ENCODE measurements at regions not wholly inside any gene's neighbourhood (a gene's known extent, or its start where the extent isn't known, plus 50 kb on each side); places are given as distances from the start of the nearest gene placed in this dataset.
"Not testable (repeated sequence)": the region's sequence is repeated elsewhere in the genome, so short reads cannot be mapped to it uniquely, and the experiment has no call there.

DNA sequence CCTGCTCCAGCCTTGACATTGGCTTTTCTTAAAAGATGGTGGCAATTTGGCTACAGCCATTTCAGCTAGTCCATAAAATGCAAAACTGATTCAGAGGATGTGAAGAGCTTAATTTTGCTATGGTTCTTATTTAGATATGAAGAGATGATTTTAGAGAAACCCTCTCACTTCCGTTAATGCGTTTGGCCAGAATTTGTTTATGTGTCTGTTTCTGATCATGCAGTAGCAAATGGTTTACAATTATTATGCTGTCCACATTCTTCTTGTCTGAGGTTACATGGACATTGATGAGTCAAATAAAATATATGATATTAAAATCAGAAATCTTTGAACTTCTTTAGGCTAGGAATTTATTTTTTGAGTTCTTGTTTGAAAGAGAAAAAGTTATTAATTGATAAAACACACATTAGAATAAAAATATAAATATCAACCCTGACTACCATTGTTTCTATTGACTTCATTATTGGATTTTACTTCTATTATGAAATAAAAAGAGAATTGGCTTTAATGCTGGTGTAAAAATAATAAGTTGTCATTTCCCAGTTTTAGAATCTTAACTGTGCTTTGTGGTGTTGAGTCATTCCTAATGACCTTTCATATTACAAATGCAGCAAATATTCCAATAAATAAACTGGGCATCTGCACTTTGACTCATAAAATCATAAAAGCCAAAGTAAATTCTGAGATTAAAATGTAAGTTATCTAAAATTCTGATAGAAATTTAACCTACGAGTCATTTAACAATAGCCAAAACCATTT is 1286.0 kb upstream of the GJE1 start:
- DNase-seq (ENCODE audit: low read depth, low spot score) = no peak

DNA sequence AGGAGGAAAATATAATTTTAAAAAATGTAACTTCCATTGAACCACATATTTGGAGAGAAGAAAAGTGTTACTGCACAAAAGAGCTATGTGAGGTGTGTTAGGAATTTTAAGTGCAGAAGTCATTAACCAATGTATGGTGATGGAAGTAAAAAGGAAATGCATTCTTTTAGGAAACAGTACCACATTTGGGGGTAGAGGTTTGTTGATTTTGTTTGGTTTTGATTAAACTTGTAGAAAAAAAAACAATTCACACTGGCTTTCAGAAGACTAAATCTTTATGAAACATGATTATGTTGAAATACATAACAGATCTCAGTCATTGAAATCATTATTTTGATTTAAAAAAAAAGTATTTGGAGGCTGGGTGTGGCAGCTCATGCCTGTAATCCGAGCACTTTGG is 1287.0 kb upstream of the GJE1 start:
- no peak for DNase-seq (ENCODE audit: low read depth, low spot score)

DNA sequence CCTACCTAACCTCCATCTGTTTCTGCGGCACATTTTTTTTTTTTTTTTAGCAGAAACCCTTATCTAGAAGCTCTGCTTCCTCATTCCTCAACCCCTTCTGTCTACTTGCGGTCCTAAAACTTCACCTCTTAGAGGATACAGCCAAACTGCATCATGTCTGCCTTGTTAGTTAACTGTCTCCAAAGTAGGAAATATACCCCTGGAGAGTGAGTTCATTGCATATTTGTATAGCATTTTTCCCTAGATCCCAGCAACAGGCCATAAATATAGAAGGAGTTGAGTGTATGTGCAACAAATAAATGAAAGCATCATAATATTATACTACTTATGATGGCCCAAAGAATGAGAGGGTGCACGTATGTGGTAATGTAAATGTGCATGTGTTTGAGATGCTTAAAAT is 1288.6 kb upstream of the GJE1 start:
- no peak for DNase-seq (ENCODE audit: low read depth, low spot score)

DNA sequence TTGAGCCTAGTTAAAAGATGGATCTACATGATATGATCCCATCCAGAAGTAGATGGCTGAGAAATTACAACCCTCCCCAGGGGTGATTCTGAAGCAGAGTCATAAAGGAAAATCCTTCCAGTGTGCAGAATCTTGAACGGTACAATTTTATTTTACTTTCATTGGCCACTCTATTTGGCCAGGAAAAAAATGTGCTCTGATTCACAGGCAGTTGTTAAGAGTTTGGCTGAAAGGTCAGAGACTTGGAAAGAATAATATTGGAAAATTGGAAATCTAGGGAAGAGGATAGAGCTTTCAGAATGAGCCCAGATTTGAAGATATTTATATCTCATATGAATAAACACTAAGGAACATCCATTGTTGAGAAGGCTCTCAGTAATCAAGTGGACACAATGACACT is 1299.3 kb upstream of the GJE1 start:
- no peak for DNase-seq (ENCODE audit: low read depth, low spot score)

DNA sequence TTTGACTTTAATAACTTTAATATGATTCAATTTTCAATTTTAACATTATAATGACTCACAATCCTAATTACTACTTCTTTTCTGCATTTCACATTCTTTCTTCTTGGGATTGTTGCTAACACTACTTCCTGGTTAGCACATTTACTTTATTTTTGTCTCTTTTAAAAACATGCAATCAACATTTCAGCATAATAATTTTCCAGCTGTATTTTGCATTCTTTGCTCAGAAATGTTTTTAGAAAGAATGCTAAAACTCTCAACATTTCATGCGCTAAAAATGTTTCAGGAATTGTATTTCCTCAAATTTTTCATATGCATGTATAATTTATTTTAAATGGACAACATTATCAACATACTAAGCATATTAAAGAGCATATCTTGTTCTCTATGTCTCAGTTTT is 1302.1 kb upstream of the GJE1 start:
- DNase-seq (ENCODE audit: low read depth, low spot score) = no peak

DNA sequence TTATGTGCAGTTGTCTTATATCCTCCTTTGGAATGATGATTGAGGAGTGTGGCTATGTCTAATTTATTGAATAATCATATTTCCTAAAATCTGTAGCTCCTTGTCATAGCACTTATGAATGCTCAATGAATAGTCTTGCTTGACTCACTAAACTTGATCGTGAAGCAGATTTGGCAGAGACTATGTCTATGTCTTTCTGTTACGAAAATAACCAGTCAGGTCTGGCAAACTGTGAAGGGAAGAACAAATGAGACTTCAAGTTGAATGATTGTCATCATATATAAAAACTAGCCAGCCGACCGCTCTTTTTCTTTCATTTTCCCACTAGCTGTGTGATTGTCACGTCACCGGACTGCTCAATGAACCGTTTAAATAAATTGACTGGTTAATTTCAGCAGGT is 1303.9 kb upstream of the GJE1 start:
- DNase-seq (ENCODE audit: low read depth, low spot score) = no peak

DNA sequence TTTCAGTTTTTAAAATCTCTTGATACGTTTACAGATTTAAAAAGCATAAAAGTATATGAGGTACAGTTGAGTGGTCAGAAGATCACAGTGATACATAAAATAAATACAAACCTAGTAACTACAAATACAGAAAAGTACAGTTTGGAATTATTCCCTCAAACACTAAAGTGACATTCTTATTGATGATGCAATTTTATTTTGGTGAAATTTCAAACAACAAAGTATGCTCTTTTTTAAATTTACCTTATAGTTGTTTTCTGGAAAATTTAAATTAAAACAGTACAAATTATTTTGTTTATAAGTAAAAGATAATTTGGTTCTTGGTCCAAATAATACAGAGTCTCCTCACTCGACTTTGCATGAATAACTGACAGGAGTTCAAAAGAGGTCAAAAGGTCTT is 1305.1 kb upstream of the GJE1 start:
- DNase-seq (ENCODE audit: low read depth, low spot score) = no peak

DNA sequence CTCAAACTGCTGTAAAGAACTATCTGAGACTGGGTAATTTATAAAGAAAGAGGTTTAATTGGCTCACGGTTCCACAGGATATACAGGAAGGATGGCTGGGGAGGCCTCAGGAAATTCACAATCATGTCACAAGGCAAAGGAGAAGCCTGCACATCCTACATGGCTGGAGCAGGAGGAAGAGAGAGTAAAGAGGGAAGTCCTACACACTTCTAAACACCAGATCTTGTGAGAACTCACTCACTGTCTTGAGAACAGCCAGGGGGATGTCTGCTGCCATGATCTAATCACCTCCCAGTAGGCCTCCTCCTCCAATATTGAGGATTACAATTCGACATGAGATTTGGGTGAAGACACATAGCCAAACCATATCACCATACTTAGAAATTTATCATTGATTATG is 1307.0 kb upstream of the GJE1 start:
- no peak for DNase-seq (ENCODE audit: low read depth, low spot score)

DNA sequence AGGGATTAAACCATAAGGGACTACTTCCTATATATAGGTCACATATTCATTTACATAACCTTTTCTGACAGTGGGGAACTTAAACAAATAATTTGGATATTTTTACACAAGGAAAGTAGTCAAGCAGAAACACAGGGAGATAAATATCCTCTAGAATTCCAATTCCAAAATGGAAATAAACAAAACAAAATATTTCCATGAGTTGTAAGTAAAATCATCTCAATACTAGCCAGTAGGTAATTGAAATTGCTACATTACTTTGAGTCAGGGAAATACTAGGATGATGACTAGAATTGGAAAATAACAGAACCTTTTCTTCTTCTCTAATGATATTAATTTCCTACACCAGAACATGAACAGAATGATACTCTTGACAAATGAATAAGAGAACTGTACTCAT is 1308.1 kb upstream of the GJE1 start:
- no peak for DNase-seq (ENCODE audit: low read depth, low spot score)

DNA sequence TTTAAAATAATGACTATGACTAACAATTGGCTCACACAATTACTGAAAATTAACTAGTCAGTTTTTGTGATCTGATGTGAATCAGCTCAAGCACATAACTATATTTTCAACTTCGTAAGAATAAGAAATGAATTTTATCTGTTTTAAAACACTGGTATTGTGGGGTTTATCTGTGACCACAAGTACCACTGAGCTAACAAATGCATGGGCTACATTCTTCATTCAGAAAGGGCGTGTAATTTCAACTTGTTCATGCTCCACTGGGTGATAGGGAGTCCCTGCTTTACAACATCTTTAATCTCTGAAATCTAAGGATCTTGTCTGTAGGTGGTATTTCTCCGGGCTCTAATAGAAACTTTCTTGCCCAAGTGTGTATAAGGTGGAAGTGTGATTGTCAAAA is 1311.5 kb upstream of the GJE1 start:
- no peak for DNase-seq (ENCODE audit: low read depth, low spot score)

DNA sequence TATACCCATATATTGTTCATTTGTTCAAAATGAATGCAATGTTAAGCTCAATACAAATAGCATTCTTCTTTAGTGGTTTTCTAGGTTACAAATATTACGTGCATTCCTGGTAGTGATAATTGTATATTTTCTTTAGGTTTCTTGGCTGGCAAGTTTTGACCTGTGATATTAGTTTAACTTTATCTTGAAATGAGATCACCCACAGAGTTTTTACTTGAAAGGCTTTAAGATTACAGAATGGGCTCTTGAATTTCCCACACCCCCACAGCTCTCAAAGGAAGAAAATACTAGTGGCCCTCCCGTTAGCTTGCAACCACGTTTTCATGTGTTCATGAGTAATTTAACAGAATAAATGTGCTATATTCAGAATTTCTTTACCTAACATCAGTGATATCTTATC is 1315.5 kb upstream of the GJE1 start:
- no peak for DNase-seq (ENCODE audit: low read depth, low spot score)

DNA sequence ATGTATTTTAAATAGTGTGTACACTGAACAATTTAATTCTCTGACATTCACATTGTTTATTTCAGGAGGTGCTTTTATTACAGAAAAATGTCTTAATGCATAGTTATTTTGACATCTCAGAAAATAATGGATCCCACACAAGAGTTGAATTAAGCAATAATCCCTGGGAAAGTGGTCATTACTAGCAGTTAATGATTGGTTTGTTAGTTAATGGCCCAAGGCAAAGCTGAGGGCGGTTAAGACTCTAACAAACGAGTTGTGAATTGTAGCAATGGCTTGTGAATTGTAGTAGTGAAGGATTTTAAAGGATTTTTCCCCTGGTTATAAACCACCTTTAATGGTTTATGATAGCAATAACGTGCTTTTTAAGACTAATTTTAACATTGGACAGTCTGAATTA is 1316.0 kb upstream of the GJE1 start:
- no peak for DNase-seq (ENCODE audit: low read depth, low spot score)

DNA sequence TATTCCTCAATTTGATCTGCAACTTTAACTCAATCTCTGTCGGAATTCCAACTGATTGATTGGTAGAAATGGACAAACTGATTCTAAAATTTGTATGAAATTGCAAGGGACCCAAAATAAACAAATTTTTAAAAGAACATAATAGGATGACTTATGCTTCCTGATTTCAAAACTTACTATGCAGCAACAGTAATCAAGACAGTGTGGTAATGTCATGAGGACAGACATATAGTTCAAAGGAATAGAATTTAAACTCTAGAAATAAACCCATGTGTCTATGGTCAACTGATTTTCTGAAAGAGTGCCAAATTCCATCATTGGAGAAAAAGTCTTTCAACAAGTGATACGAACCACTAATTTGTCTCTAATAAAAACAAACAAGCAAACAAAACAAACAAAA is 1320.1 kb upstream of the GJE1 start:
- DNase-seq (ENCODE audit: low read depth, low spot score) = no peak

DNA sequence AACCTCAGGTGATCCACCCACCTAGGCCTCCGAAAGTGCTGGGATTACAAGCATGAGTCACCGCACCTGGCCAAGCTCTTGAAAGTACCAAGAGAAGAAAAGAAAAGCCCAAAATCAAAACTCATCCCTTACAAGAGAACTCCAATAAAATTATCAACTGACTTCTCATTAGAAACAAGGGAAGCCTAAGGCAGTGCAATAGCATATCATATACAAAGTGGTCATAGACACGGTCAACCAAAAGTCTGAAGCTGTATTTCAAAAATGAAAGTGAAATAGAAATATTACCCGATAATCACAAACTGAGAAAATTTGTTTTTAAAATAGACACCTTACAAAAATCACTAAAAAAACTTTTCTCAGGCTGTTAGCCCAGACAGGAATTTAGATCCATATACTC is 1321.1 kb upstream of the GJE1 start:
- DNase-seq (ENCODE audit: low read depth, low spot score) = no peak

DNA sequence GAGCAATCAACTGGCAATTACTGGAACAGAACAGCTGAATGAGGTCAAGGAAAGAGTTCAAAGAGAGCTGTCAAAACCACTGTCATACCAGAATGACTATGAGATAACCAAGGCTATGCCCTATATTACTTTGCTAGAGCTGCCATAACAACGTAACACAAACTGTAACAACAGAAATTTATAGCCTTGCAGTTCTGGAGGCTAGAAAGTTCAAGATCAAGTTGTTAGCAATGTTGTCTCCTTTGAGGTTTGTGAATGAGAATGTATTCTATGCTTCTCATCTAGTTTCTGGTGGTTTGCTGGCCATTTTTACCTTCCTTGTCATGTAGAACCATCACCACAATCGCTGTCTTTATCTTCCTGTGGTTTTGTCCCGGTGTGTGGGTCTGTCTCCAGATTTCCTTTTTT is 1323.0 kb upstream of the GJE1 start:
- DNase-seq (ENCODE audit: low read depth, low spot score) = no peak

DNA sequence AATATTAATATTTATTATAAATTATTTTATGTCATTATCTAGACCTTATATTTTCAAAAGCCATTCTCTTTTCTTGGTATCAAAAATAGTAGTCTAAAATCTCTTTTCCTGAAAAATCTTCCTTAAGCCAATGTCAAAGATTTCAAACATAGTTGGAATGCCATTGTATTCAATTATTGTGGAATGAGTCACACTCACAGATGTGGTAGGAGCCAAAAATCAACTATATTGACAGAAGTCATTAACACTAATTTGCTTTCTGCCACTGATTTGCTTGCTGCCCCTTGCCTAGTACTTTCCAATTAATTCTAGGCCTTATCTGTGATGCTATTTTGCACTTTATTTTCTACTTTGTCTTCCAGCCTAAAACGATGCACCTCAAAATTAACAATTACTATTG is 1326.3 kb upstream of the GJE1 start:
- DNase-seq (ENCODE audit: low read depth, low spot score) = no peak

DNA sequence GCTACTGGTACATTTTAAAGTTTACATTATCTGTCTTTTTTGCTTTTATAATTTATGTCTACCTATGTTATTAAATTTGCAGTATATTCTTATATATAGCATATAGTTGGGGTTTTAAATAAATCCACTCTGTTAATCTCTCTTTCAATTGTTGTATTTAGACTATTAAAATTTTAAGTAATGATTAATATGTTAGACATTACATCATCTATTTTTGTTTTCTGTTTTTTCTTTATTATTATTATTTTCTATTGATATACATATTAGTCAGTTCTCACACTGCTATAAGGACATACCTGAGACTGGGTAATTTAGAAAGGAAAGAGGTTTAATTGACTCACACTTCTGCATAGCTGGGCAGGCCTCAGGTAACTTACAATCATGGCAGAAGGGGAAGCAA is 1338.2 kb upstream of the GJE1 start:
- DNase-seq (ENCODE audit: low read depth, low spot score) = no peak

DNA sequence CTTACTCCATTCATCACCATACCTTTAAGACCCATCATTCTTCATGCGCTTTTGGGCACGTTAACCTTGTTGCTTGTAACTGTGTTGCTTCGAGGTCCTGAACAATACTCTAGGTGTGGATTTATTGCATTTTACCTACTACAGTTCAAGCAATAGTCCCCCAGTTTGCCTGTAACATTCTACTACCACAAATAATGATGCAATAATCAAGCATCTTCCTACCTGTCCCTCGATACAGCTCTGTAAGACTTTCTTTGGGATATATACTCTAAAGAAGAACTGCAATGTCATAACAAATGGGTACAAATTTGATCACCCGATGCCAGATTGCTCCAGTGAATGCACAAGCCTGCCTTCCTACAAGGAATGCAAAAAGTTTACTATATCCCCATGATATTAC is 1342.6 kb upstream of the GJE1 start:
- DNase-seq (ENCODE audit: low read depth, low spot score) = no peak

DNA sequence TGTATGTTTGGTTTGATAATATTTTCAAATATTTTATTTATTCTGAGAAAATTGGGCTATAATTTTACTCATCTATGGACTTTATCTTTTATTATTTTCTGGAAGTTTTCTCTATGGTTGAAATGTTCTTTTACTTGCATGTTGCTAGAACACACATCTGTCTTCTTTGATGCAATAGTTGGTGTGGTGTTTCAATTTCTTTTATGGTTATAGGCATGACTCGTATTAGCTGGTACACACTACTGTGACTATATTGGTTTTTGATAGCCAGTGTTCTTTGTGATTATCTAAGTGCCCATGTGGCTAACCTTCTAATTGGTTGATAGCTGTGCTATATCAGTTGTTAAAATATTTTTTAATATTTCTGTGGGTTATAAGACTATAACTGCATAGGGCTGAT is 1343.3 kb upstream of the GJE1 start:
- DNase-seq (ENCODE audit: low read depth, low spot score) = no peak

DNA sequence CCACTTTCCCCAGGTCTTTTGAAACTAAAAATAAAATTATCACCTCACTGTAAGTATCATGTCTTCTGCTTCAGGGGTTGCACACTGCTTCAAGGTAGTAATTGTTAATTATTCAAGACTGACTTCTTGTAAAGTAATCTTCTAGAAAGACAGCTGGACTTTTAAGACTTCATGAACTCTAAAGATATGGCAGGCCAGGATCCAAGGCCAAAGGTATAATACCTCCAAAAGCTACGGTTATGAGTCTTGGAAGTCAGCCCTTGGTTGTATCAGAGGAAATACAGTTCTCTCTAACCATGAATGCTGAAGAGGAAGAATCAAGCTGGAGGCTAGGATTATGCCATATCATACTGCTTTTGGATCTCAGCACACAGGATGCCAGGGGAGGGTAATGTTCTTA is 1346.8 kb upstream of the GJE1 start:
- DNase-seq (ENCODE audit: low read depth, low spot score) = no peak

DNA sequence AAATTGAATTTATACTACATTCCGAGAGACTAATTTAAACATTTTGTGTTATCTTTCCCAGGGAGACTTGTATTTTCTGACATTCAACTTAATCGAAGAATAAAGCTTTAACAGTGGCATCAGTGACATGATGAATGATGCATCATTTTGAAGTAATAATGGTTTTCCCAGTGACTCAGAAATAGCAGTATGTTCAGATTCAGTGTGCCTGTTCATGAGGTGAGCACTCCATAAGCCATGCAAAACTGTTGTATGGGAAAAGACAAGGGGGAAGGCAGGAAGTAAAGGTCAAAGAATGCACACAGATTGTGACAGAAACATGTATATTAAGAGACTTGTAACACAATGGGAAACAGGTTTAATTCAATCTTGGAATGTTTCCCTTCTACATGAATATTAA is 1348.2 kb upstream of the GJE1 start:
- peak; percentile 2 for DNase-seq (ENCODE audit: low read depth, low spot score)

DNA sequence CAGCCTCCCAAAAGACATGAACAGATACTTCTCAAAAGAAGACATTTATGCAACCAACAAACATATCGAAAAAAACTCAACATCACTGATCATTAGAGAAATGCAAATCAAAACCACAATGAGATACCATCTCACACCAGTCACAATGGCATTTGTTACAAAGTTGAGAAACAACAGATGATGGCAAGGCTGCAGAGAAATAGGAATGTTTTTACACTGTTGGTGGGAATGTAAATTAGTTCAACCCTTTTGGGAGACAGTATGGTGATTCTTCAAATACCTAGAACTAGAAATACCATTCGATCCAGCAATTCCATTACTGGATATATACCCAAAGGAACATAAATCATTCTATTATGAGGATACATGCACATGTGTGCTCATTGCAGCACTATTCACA is 1349.2 kb upstream of the GJE1 start:
- not testable (repeated sequence) for DNase-seq (ENCODE audit: low read depth, low spot score)

DNA sequence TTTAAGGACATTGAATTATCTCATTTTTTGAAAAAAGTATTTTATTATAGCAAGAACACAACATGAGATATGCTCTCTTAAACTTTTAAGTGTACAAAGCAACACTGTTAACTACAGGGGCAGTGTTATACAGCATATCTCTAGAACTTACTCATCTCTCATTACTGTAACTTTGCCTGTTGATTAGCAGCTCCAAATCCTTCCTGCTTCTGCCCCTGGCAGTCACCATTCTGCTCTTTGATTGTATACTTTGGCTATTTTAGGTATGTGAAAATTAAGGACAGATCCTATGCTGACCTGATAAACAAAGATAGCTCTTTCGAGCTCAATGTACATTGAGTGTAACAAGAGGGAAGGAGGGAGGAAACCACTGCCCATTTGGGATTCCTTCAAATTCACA is 1349.8 kb upstream of the GJE1 start:
- no peak for DNase-seq (ENCODE audit: low read depth, low spot score)

DNA sequence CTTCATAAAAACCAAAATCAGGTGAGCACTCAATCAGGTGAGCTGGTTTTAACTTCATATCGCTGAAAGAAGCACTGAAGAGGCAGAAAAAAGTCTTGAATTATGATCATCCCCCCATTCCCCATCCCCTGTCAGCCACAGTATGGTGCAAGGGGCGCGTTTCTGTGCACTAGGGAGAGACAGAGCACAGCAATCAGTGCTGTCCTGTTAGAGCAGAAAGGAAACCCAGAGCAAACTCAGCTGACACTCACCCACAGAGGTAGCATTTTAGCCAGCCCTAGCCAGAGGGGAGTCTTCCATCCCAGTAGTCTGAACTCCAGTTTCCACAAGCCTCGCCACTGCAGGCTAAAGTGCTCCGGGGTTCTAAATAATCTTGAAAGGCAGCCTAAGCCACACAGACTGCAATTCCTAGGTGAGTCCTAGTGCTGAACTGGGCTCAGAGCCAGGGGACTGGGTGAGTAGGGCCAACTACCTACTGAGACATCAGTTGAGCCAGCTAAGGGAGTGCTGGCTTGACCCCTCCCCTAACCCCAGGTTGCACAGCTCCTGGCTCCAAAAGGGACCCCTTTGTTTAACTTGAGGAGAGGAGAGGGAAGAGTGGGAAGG is 1352.6 kb upstream of the GJE1 start:
- DNase-seq (ENCODE audit: low read depth, low spot score) = no peak

Data from pulmonary artery endothelial cell (primary cell).